A673 (cell line): ENCODE measurements at regions not wholly inside any gene's neighbourhood (a gene's known extent, or its start where the extent isn't known, plus 50 kb on each side); places are given as distances from the start of the nearest gene placed in this dataset.

ENCODE experiments used
- CTCF ChIP-seq: fragments of 300-800, 200-600 bp; sonication (generic); conservative IDR thresholded peaks from 2 replicates; pipeline ENCODE4 v1.5.1; 2017; ENCODE audit warnings: low read depth, mild to moderate bottlenecking, antibody characterized with exemption, low read length, moderate library complexity, mixed read lengths
- EZH2 ChIP-seq: fragments of 200-600 bp; sonication (generic); IDR thresholded peaks from 2 replicates; pipeline ENCODE4 v1.6.1; 2017; ENCODE audit warnings: borderline replicate concordance, low read depth, mild to moderate bottlenecking, mixed read lengths, antibody characterized with exemption, low read length; ENCODE audit not compliant: poor library complexity, severe bottlenecking

- TF ChIP-seq CTCF (no peak), EZH2 (no peak)
These were observed 81.0 kb upstream of the VAV3 start for GRCh38 chr1:108046026-108046425.
